ENCODE measurements at regions not wholly inside any gene's neighbourhood (a gene's known extent, or its start where the extent isn't known, plus 50 kb on each side); places are given as distances from the start of the nearest gene placed in this dataset.

DNA sequence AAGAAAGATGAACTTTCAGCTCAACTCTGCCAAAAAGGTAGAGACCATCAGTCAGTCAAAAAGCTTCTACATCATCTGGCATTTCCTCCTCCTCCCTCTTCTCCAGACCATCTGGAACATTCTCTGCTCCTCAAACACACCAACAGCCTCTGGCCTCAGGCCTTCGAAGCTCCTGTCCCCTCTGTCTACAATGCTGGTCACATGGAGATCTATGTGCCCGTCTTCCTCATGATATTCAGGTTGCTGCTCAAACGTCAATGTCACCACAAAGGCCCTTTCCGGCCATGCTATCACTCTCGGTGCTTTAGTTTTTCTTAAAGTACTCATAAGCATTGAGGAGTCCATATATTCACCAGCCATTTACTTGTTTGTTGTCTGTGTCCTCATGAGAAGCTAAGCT lies 146.2 kb downstream of the SPATA19 start:
- no peak overlapping the region for H3K4me3 ChIP-seq
- no peak for TF ChIP-seq CTCF (IDR thresholded peaks at IDR 0.05)
- DNase-seq (ENCODE audit: low spot score), result no peak
- no peak overlapping the region for H3K27ac ChIP-seq

- Histone ChIP-seq H3K27ac (no peak overlapping the region), H3K4me3 (no peak overlapping the region)
- no peak for TF ChIP-seq CTCF (IDR thresholded peaks at IDR 0.05)
- DNase-seq (ENCODE audit: low spot score), result no peak
Observed at GRCh38 chr11:133698654-133699053, 146.7 kb downstream of the SPATA19 start.

- no peak for TF ChIP-seq CTCF (IDR thresholded peaks at IDR 0.05)
- no peak overlapping the region for H3K27ac ChIP-seq
- no peak for DNase-seq (ENCODE audit: low spot score)
- H3K4me3 ChIP-seq, result no peak overlapping the region
Observed at GRCh38 chr11:133697603-133698180, 147.6 kb downstream of the SPATA19 start.

DNA sequence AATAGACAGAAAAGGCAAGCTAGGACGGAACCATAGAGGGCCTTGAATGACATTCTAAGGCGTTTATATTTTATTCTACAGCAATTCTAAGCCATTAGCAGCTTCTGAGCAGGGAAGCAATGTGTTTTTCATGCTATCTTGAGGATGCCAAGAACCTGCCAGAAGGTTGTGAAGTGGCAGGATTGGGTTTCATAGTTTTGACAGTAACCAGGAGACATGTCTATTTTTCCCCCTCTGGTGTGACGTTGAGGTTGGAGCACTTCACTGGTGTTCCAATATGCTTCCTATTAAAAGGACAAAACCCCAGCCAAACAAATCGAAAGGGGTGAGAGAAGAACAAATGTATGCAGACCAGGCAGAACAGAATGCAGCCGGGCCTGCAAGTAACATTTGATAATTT lies 148.2 kb downstream of the SPATA19 start:
- Histone ChIP-seq H3K4me3 (no peak overlapping the region), H3K27ac (no peak overlapping the region)
- TF ChIP-seq CTCF (IDR thresholded peaks at IDR 0.05), result no peak
- DNase-seq (ENCODE audit: low spot score), result no peak

- Histone ChIP-seq H3K27ac (no peak overlapping the region), H3K4me3 (no peak overlapping the region)
- no peak for TF ChIP-seq CTCF (IDR thresholded peaks at IDR 0.05)
- no peak for DNase-seq (ENCODE audit: low spot score)
Observed at GRCh38 chr11:133695387-133695786, 149.9 kb downstream of the SPATA19 start.

DNA sequence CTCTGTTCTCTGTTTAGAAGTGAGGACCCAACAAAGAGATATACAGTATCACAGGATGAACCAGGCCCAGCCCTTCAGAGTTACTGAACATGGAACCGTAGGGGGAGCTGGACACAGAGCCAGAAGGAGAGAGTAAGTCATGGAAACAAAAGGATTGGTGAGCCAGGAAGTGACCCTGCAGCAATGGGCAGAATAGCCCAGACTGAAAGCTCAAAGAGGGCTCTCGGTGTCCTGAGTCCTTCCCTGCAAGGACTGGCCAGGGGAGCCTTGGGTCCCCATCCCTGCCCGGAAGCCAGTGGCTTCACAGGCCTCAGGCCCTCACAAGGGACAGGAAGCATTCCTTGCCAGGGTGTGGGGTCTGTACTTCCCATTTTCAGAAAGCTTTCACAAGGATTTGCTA lies 150.6 kb downstream of the SPATA19 start:
- no peak for DNase-seq (ENCODE audit: low spot score)
- H3K4me3 ChIP-seq, result no peak overlapping the region
- no peak for TF ChIP-seq CTCF (IDR thresholded peaks at IDR 0.05)

GRCh38 chr11:133693110-133693509 lies 152.2 kb downstream of the SPATA19 start:
- no peak for DNase-seq (ENCODE audit: low spot score)
- H3K4me3 ChIP-seq, result no peak overlapping the region
- H3K27ac ChIP-seq, result no peak overlapping the region
- TF ChIP-seq CTCF (IDR thresholded peaks at IDR 0.05), result no peak

More for the DNA sequence above, 150.6 kb downstream of the SPATA19 start:
- H3K27ac ChIP-seq, result no peak overlapping the region

Data from coronary artery (tissue), 2 donors.